ENCODE measurements at regions not wholly inside any gene's neighbourhood (a gene's known extent, or its start where the extent isn't known, plus 50 kb on each side); places are given as distances from the start of the nearest gene placed in this dataset.

DNA sequence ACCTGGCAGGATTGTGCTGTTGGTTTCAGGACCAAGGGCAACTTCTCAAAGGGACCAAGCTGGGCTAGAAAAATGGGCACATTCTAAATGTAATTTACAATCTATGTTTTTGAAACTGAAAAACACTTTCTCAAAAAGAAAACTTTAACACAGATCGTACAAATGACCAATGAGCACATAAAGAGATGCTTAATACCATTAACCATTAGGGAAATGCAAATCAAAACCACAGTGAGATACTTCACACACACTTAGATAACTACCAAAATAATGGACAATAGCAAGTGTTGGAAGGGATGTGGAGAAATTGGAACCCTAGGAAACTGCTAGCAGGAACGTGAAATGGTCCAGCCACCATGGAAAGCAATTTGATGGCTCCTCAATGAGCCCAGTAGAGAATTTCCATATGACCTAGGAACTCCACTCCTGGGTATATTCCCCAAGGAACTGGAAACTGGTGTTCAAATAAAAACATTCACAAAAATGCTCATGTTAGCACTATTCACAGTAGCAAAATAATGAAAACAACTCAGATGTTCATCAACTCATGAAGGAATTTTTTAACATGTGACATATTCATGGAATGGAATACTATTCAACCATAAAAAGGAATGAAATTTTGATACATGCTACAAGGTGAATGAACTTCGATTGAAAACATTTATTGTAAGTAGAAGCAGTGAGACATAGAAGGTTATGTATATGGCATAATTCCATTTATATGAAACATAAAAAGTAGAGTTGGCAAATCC is 288.3 kb upstream of the NR2F2 start:
- H3K4me2 ChIP-seq (ENCODE audit: insufficient read depth in 1 of 2, low read depth in 2 of 2, low read length in 2 of 2): no peak overlapping the region
- no peak overlapping the region for H2AFZ ChIP-seq (ENCODE audit: low read length)
- no peak overlapping the region for H2BK20ac ChIP-seq (ENCODE audit: low read length)
- no peak overlapping the region for H2BK12ac ChIP-seq (ENCODE audit: low read depth, low read length)
- H3K56ac ChIP-seq (replicated peaks; ENCODE audit: insufficient read length, low read depth, low read length): no peak overlapping the region
- no peaks in the 10 kb centered on the region for H3K79me1 ChIP-seq (ENCODE audit: low read depth, low read length)
- H3K27me3 ChIP-seq (replicated peaks in 1 of 4; ENCODE audit: control insufficient read depth in 3 of 4, extremely low read depth in 1 of 4, insufficient read depth in 3 of 4, low read length in 3 of 4): peaks cover 0 to 2% (median 0%) of the 10 kb centered on the region in 4 experiments; a peak in 2 of 7 replicates
- no peak overlapping the region for H3K14ac ChIP-seq (ENCODE audit: insufficient read length)
- no peak overlapping the region for H3K18ac ChIP-seq (ENCODE audit: extremely low read depth, low read length)
- H2AK5ac ChIP-seq (ENCODE audit: low read depth, low read length): no peak overlapping the region
- no peak overlapping the region for H2BK5ac ChIP-seq (ENCODE audit: low read depth, low read length)
- ChIA-PET POLR2A (ENCODE audit: partially characterized antibody) (no interaction called here), CTCF (ENCODE audit: partially characterized antibody) (interaction anchor here (1.2 kb wide), 1 partner anchor 340 kb away, joined by 3 read pairs; no protein-coding TSS in a partner anchor)
- no peak overlapping the region for H4K91ac ChIP-seq (replicated peaks; ENCODE audit: insufficient read length, low read length)
- H3K23ac ChIP-seq (ENCODE audit: insufficient read length): no peak overlapping the region
- H4K5ac ChIP-seq (ENCODE audit: insufficient read length, low read depth, low read length): no peak overlapping the region
- TF ChIP-seq YY1 (IDR thresholded peaks at IDR 0.05; ENCODE audit: low read depth, low read length): no peak
- TF ChIP-seq SIRT6 (IDR thresholded peaks at IDR 0.05; ENCODE audit: low read length): no peak
- no peak overlapping the region for H3K27ac ChIP-seq (ENCODE audit: low read depth, low read length)
- WGBS, 2 experiments (ENCODE audit: extremely low coverage in 1 of 2, insufficient coverage in 1 of 2, insufficient read length in 1 of 2, insufficient replicate concordance in 2 of 2, low coverage in 1 of 2, low lambda C conversion rate in 2 of 2, missing lambda C conversion rate in 1 of 2): 86% methylated on average over 3 of the region's 3 CpGs; no CpG with 5 or more reads in 1 of the 2 experiments
- H3K4me1 ChIP-seq (replicated peaks in 1 of 4; ENCODE audit: control insufficient read depth in 3 of 4, insufficient read depth in 4 of 4, low read length in 3 of 4): no peaks in the 10 kb centered on the region
- H2BK120ac ChIP-seq (replicated peaks; ENCODE audit: low read depth, low read length): no peak overlapping the region
- H4K8ac ChIP-seq (ENCODE audit: extremely low read depth, insufficient read depth, low read length): no peak overlapping the region
- H2BK15ac ChIP-seq (ENCODE audit: low read length): no peak overlapping the region
- no peaks in the 10 kb centered on the region for H3K9me3 ChIP-seq (ENCODE audit: insufficient read depth in 2 of 2, low read depth in 1 of 2, low read length in 1 of 2)
- H3K23me2 ChIP-seq (ENCODE audit: low read depth, low read length): no peaks in the 10 kb centered on the region
- no peak overlapping the region for H3K9ac ChIP-seq (replicated peaks in 1 of 4; ENCODE audit: extremely low read depth in 1 of 4, low read depth in 3 of 4, low read length in 3 of 4)
- H3K4me3 ChIP-seq (ENCODE audit: extremely low read depth in 1 of 4, insufficient read depth in 2 of 4, low read depth in 3 of 4, low read length in 4 of 4): no peak overlapping the region
- no peaks in the 10 kb centered on the region for H3K36me3 ChIP-seq (ENCODE audit: control insufficient read depth in 2 of 4, insufficient read depth in 4 of 4, low read length in 3 of 4)
- no peak for DNase-seq (ENCODE audit: low read depth in 1 of 2, low spot score in 2 of 2)
- H4K20me1 ChIP-seq (replicated peaks in 1 of 2; ENCODE audit: control insufficient read depth in 1 of 2, insufficient read depth in 2 of 2, low read length in 2 of 2): no peaks in the 10 kb centered on the region
- no peaks in the 10 kb centered on the region for H3K79me2 ChIP-seq (ENCODE audit: control insufficient read depth in 1 of 2, insufficient read depth in 2 of 2, low read length in 2 of 2)
- no peak overlapping the region for H3K4ac ChIP-seq (replicated peaks; ENCODE audit: insufficient read length, low read depth, low read length)
- FAIRE-seq: no peak

Data from H1 (cell line).